PC-3 (cell line): ENCODE measurements at regions not wholly inside any gene's neighbourhood (a gene's known extent, or its start where the extent isn't known, plus 50 kb on each side); places are given as distances from the start of the nearest gene placed in this dataset.

Experiments
- ATAC-seq: fragments of 200-7000 bp; cut with Tn5 transposase; 2 replicates; pipeline ENCODE4 v1.9.1; 2020; ENCODE audit warnings: mild to moderate bottlenecking, moderate library complexity
- BruUV-seq: library from RNA; stranded (reverse); fragments of 400-500 nt; replicated peaks from 2 replicates; lab custom pipeline; 2021; lab: Mats Ljungman, UMichigan
- CTCF ChIA-PET: fragments of 300-600 bp; sonication (Branson Sonifier 250); formaldehyde crosslinking; loops from one replicate; lab custom pipeline; 2022; ENCODE audit warnings: antibody characterized with exemption; lab: Charles Lee
- POLR2A ChIA-PET: fragments of 300-600 bp; sonication (Branson Sonifier 250); formaldehyde crosslinking; loops from one replicate; lab custom pipeline; 2022; ENCODE audit warnings: antibody characterized with exemption; ENCODE audit not compliant: unreplicated experiment; lab: Charles Lee
- DNase-seq: peaks from one replicate; pipeline ENCODE4 v3.0.0-alpha.2; 2015
- H2AFZ ChIP-seq: fragments of 300-600 bp; sonication (generic); 2 replicates; pipeline ENCODE4 v1.6.0; 2016; ENCODE audit warnings: antibody characterized with exemption, low read length
- H3F3A ChIP-seq: fragments of 300-600 bp; sonication (generic); one replicate; pipeline ENCODE4 v1.6.0; 2017; ENCODE audit warnings: antibody characterized with exemption, low read length, control low read depth, mild to moderate bottlenecking; ENCODE audit not compliant: unreplicated experiment
- H3K27ac ChIP-seq: fragments of 300-600 bp; sonication (generic); 2 replicates; pipeline ENCODE4 v1.5.1; 2016; ENCODE audit warnings: mild to moderate bottlenecking, low read length
- H3K27me3 ChIP-seq: fragments of 300-600 bp; sonication (generic); 2 replicates; pipeline ENCODE4 v1.6.1; 2016; ENCODE audit warnings: low read length, mixed read lengths
- H3K36me3 ChIP-seq: fragments of 300-600 bp; sonication (generic); 2 replicates; pipeline ENCODE4 v1.6.1; 2016; ENCODE audit warnings: low read depth, mixed run types, low read length, mixed read lengths
- H3K4me1 ChIP-seq: fragments of 300-600 bp; sonication (generic); 2 replicates; pipeline ENCODE4 v1.5.1; 2016; ENCODE audit warnings: low read length; ENCODE audit not compliant: insufficient read depth
- H3K4me2 ChIP-seq: fragments of 300-600 bp; sonication (generic); 2 replicates; pipeline ENCODE4 v1.6.0; 2016; ENCODE audit warnings: low read length
- H3K4me3 ChIP-seq: fragments of 300-600 bp; sonication (generic); 2 replicates; pipeline ENCODE4 v1.5.1; 2016; ENCODE audit warnings: mild to moderate bottlenecking, low read length, mixed read lengths
- H3K79me2 ChIP-seq: fragments of 300-600 bp; sonication (generic); 2 replicates; pipeline ENCODE4 v1.6.1; 2017; ENCODE audit warnings: low read length, mixed read lengths
- H3K9ac ChIP-seq: fragments of 300-600 bp; sonication (generic); 2 replicates; pipeline ENCODE4 v1.6.0; 2016; ENCODE audit warnings: mild to moderate bottlenecking, low read length
- H3K9me2 ChIP-seq: fragments of 300-600 bp; sonication (generic); replicated peaks from 2 replicates; pipeline ENCODE4 v1.6.1; 2016; ENCODE audit warnings: mixed run types, low read length, mixed read lengths
- H3K9me3 ChIP-seq: fragments of 300-600 bp; sonication (generic); 2 replicates; pipeline ENCODE4 v1.6.1; 2016; ENCODE audit warnings: low read length, mixed read lengths
- H4K20me1 ChIP-seq: fragments of 300-600 bp; sonication (generic); 2 replicates; pipeline ENCODE4 v1.6.1; 2016; ENCODE audit warnings: low read length, mixed read lengths
- EZH2 ChIP-seq: fragments of 300-600 bp; sonication (generic); IDR thresholded peaks from one replicate; pipeline ENCODE4 v1.6.1; 2017; ENCODE audit warnings: antibody characterized with exemption, mild to moderate bottlenecking, low read length; ENCODE audit not compliant: unreplicated experiment
- EZH2phosphoT487 ChIP-seq: fragments of 300-600 bp; sonication (generic); IDR thresholded peaks from 2 replicates; pipeline ENCODE4 v1.6.1; 2018; ENCODE audit warnings: mild to moderate bottlenecking, antibody characterized with exemption, low read length, borderline replicate concordance
- intact Hi-C: fragments of 100-400 bp; cut with micrococcal nuclease; formaldehyde crosslinking; loops from 2 replicates; pipeline ENCODE4 v1.9.0; 2023
- TF ChIP-seq, protein P1 (sequence below): fragments of 300-600 bp; sonication (generic); conservative IDR thresholded peaks from 2 replicates; pipeline ENCODE4 v1.5.1; 2017; ENCODE audit warnings: antibody characterized with exemption, low read depth, mild to moderate bottlenecking, low read length

DNA sequence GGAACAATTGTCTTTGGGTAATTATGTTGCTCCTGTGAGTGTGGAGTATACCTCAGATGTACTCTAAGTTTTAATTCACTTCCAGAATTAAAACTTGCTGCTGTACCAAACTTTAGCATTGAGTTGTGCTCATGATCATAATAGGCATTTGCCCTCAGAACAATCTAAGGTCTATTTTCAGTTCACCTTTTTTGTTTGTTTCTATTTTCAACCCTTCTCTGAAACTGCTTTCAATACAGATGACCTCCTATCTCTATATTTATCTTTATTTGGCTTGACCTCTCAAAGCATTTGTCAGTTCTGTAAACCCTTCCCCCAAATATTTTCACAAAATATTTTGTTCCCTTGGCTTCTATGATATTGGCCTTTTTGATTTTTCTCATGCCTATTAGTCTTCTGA lies 873.0 kb downstream of the OLFM4 start:
- H3K79me2 ChIP-seq: no peaks in the 10 kb centered on the region
- BruUV-seq: no TSS peak
- CTCF ChIA-PET: no interaction called here

DNA sequence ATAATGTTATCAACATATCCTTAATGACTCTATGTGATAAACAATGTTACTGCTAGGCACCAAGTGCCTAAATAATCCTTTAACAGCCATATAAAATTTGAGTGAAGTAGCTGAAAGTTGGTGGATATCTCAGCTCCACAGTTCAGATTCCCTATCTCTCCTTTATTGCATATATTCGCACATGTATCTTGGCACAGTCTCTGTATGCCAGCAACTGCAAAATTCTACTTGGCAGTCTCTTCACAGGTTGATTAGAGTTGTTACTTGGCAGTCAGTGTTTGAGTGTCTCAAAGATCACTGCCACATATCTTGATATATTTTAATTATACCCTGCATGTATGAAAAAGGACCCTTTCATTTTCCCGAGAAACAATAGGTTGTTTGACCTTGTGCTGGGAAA lies 879.3 kb downstream of the OLFM4 start:
- H2AFZ ChIP-seq: no peak overlapping the region
- POLR2A ChIA-PET: no interaction called here
- no peaks in the 10 kb centered on the region for H3F3A ChIP-seq
- H3K9ac ChIP-seq: no peak overlapping the region
- no peak for DNase-seq
- CTCF ChIA-PET: no interaction called here
- H3K27me3 ChIP-seq: no peaks in the 10 kb centered on the region
- no peaks in the 10 kb centered on the region for H3K36me3 ChIP-seq
- no peaks in the 10 kb centered on the region for H3K9me3 ChIP-seq
- intact Hi-C loops: no loop called here
- no peak for ATAC-seq
- H3K79me2 ChIP-seq: no peaks in the 10 kb centered on the region
- no peak overlapping the region for H3K4me2 ChIP-seq
- TF ChIP-seq EZH2 (no peak), EZH2phosphoT487 (no peak)
- TF ChIP-seq, protein P1, sequence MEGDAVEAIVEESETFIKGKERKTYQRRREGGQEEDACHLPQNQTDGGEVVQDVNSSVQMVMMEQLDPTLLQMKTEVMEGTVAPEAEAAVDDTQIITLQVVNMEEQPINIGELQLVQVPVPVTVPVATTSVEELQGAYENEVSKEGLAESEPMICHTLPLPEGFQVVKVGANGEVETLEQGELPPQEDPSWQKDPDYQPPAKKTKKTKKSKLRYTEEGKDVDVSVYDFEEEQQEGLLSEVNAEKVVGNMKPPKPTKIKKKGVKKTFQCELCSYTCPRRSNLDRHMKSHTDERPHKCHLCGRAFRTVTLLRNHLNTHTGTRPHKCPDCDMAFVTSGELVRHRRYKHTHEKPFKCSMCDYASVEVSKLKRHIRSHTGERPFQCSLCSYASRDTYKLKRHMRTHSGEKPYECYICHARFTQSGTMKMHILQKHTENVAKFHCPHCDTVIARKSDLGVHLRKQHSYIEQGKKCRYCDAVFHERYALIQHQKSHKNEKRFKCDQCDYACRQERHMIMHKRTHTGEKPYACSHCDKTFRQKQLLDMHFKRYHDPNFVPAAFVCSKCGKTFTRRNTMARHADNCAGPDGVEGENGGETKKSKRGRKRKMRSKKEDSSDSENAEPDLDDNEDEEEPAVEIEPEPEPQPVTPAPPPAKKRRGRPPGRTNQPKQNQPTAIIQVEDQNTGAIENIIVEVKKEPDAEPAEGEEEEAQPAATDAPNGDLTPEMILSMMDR: no peak
- no peaks in the 10 kb centered on the region for H4K20me1 ChIP-seq
- H3K4me3 ChIP-seq: no peak overlapping the region
- H3K27ac ChIP-seq: no peak overlapping the region
- no peaks in the 10 kb centered on the region for H3K4me1 ChIP-seq
- H3K9me2 ChIP-seq: no peaks in the 10 kb centered on the region
- no TSS peak for BruUV-seq

More for the DNA sequence above, 873.0 kb downstream of the OLFM4 start:
- POLR2A ChIA-PET: no interaction called here
- no peaks in the 10 kb centered on the region for H3K9me3 ChIP-seq
- H3K27ac ChIP-seq: no peak overlapping the region
- TF ChIP-seq, protein P1: no peak
- no peak for TF ChIP-seq EZH2phosphoT487
- no peak for TF ChIP-seq EZH2
- no peaks in the 10 kb centered on the region for H3K27me3 ChIP-seq
- ATAC-seq (no peak), DNase-seq (no peak)
- no peaks in the 10 kb centered on the region for H3F3A ChIP-seq
- H3K9me2 ChIP-seq: no peaks in the 10 kb centered on the region
- no peaks in the 10 kb centered on the region for H4K20me1 ChIP-seq
- H3K4me3 ChIP-seq: no peak overlapping the region
- H2AFZ ChIP-seq: no peak overlapping the region
- intact Hi-C loops: no loop called here
- no peak overlapping the region for H3K4me2 ChIP-seq
- no peak overlapping the region for H3K9ac ChIP-seq
- no peaks in the 10 kb centered on the region for H3K4me1 ChIP-seq
- H3K36me3 ChIP-seq: no peaks in the 10 kb centered on the region

DNA sequence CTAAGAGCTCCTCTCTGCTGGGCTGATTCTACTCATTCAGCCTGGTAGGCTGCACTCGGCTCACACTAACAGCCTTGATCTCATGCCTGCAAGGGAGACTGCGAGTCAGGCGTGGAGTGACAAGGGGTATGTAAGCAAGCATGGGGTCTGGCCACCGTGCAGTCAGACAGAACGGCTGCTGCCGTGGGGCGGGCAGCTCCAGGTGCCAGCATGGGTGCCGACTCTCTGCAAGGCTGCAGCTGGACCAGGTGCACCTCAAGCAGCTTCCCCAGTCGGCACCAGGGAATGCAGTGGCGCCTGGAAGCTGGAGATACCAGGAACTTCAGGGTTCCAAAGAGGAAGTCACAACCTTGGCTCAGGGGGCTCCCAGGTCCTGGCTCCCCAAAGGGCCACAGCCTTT lies 892.3 kb downstream of the OLFM4 start:
- ATAC-seq: no peak
- Histone ChIP-seq H2AFZ (no peak overlapping the region), H3F3A (no peaks in the 10 kb centered on the region), H3K4me2 (no peak overlapping the region), H3K79me2 (no peaks in the 10 kb centered on the region), H3K27me3 (no peaks in the 10 kb centered on the region), H4K20me1 (no peaks in the 10 kb centered on the region), H3K9ac (no peak overlapping the region), H3K9me3 (no peaks in the 10 kb centered on the region), H3K27ac (no peak overlapping the region), H3K36me3 (no peaks in the 10 kb centered on the region), H3K4me1 (no peaks in the 10 kb centered on the region), H3K4me3 (no peak overlapping the region), H3K9me2 (no peaks in the 10 kb centered on the region)
- BruUV-seq: no TSS peak
- CTCF ChIA-PET: no interaction called here
- TF ChIP-seq, protein P1: no peak
- no peak for TF ChIP-seq EZH2phosphoT487
- TF ChIP-seq EZH2: no peak
- POLR2A ChIA-PET: no interaction called here
- no peak for DNase-seq
- intact Hi-C loops: no loop called here
